OCI-LY7 (cell line): ENCODE measurements at regions not wholly inside any gene's neighbourhood (a gene's known extent, or its start where the extent isn't known, plus 50 kb on each side); places are given as distances from the start of the nearest gene placed in this dataset.

Experiments
- EZH2phosphoT487 ChIP-seq: fragments of 200-600 bp; sonication (generic); IDR thresholded peaks from 2 replicates; pipeline ENCODE4 v1.6.1; 2018; ENCODE audit warnings: low read depth, borderline replicate concordance, mild to moderate bottlenecking, mixed run types, antibody characterized with exemption, low read length, moderate library complexity, mixed read lengths
- TF ChIP-seq, protein P1 (sequence below): fragments of 200-600 bp; sonication (generic); conservative IDR thresholded peaks from 2 replicates; pipeline ENCODE4 v1.5.1; 2014; ENCODE audit warnings: mild to moderate bottlenecking, antibody characterized with exemption, low read length, moderate library complexity, mixed read lengths

DNA sequence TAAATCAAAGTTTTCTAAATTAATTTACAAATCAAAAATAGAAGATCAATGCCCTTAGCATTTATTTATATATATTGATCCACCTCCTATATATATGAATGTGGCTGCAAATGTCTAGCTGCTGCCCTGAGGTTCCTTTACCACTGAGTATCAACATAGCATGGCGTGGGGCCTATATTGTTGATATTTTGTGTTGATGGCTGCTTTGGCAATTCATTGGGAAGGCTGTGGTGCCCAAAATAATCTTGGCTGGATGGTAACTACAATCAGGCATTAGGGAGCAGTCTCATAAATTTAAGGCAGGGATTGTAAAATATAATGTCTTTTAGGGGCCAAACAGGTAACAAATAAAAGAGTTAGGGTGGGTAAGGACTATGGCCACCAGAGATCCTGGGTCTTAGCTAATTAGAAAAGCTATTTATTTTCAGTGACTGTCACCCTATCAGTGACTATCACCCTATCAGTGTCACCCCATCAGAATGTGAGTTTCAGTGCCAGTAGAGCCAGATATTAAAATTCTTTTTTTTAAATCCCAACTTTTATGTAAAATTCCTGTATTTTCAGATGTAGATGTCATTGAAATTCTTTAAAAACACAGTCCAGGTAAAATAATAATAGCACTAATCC, 190.7 kb upstream of the PCSK5 start:
- TF ChIP-seq, protein P1, sequence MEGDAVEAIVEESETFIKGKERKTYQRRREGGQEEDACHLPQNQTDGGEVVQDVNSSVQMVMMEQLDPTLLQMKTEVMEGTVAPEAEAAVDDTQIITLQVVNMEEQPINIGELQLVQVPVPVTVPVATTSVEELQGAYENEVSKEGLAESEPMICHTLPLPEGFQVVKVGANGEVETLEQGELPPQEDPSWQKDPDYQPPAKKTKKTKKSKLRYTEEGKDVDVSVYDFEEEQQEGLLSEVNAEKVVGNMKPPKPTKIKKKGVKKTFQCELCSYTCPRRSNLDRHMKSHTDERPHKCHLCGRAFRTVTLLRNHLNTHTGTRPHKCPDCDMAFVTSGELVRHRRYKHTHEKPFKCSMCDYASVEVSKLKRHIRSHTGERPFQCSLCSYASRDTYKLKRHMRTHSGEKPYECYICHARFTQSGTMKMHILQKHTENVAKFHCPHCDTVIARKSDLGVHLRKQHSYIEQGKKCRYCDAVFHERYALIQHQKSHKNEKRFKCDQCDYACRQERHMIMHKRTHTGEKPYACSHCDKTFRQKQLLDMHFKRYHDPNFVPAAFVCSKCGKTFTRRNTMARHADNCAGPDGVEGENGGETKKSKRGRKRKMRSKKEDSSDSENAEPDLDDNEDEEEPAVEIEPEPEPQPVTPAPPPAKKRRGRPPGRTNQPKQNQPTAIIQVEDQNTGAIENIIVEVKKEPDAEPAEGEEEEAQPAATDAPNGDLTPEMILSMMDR = no peak
- no peak for TF ChIP-seq EZH2phosphoT487
